GM21717 (cell line): ENCODE measurements at regions not wholly inside any gene's neighbourhood (a gene's known extent, or its start where the extent isn't known, plus 50 kb on each side); places are given as distances from the start of the nearest gene placed in this dataset.
"Not testable (repeated sequence)": the region's sequence is repeated elsewhere in the genome, so short reads cannot be mapped to it uniquely, and the experiment has no call there.

ENCODE experiments used
- ATAC-seq: cut with Tn5 transposase; IDR thresholded peaks from one replicate; pipeline ENCODE4 v1.9.1; 2021; ENCODE audit warnings: mild to moderate bottlenecking, moderate library complexity; ENCODE audit not compliant: unreplicated experiment

- ATAC-seq: no peak
Observed at GRCh38 chr2:236346366-236346765, 82.2 kb upstream of the ASB18 start.

DNA sequence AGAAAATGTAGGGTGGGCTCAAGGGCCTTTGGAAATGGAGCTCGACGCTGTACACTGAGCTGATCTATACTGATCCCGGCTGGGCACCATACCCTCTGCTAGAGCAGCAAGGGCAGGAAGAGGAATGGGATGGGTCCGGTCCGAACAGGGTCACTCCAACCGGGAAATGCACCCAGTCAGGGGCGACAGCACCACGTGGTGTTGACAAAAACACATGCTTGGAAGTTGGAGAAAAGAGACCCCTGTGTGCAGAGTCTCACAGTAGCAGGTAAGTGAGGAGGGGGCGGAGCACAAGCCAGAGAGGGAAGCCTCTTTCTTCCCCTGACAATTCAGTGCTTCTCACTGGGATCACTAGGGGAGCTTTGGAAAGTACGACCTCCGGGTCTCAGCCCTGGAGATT lies 84.1 kb upstream of the ASB18 start:
- ATAC-seq: no peak

GRCh38 chr2:236348976-236349375 lies 84.8 kb upstream of the ASB18 start:
- no peak for ATAC-seq

DNA sequence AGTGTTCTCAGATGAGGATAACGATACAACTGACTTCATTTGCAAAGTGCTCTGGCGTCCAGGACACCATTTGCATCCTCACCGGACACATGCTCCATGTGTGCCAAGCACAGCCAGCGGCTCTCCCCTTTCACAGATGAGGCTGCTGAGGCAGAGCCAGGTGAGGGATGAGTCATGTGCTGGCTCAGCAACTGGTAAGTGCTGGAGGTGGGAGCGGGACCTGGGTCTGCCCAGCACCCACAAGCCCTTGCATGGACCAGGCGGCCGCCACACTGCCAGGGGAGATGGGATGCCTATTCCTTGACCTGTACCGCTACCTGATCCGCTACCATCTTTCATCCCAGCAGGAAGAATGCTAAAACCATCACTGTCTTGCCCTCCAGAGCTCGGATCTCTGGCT lies 86.2 kb upstream of the ASB18 start:
- ATAC-seq: no peak

GRCh38 chr2:236351966-236352525 lies 87.8 kb upstream of the ASB18 start:
- ATAC-seq: no peak

GRCh38 chr2:236352761-236353593 lies 88.8 kb upstream of the ASB18 start:
- ATAC-seq: no peak

- ATAC-seq: no peak
Observed at GRCh38 chr2:236353594-236353942, 89.4 kb upstream of the ASB18 start.

GRCh38 chr2:236354056-236354940 lies 90.1 kb upstream of the ASB18 start:
- ATAC-seq: no peak

DNA sequence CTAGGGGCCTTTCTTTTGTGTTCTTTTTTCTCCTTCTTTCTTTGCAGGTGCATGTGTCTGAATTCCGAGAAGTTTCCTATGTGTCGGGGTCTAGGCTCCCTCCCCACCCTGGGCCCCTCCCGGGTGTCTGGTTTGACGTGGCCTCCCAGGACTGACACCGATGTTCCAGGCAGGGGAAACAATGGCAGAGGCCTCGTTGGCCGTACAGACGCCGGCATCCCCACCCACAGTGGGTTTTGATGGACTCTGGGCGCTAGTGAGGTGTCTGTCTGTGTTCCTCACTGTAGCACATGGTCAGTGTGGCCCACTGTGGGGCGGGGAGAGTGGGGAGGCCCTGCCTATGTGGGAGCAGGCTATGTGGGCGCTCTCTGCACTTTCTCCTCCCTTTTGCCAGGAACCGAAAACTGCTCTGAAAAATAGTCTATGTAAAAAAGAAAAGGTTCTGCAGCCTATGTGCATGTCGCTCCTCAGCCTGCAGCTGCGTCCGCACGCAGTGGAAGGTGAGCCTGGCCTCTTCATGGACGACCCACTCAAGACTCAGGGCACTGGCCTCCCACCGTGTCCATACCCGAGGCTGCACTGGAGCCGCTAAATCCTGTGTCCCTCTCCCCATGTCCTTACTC lies 90.9 kb upstream of the ASB18 start:
- ATAC-seq: no peak

- no peak for ATAC-seq
Observed at GRCh38 chr2:236355911-236356310, 91.7 kb upstream of the ASB18 start.

DNA sequence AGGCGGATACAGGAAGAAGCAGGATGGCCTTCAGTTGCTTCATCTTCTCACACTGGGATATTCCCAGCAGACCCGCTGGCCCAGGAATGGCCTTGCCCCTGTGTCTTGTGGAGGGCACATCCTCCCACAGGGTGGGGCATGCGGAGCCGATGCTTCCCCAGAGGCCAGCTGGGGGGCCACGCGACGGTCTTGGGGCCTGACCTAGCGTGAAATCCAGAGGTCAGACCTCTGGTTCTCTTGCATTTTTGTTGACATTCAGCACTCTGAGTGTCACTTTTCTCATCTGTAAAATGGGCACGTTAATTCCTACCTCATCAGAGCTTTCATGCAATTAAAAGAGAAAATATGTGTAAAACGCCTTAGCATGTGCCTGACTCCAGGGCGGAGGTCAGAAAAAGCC lies 92.1 kb upstream of the ASB18 start:
- not testable (repeated sequence) for ATAC-seq

DNA sequence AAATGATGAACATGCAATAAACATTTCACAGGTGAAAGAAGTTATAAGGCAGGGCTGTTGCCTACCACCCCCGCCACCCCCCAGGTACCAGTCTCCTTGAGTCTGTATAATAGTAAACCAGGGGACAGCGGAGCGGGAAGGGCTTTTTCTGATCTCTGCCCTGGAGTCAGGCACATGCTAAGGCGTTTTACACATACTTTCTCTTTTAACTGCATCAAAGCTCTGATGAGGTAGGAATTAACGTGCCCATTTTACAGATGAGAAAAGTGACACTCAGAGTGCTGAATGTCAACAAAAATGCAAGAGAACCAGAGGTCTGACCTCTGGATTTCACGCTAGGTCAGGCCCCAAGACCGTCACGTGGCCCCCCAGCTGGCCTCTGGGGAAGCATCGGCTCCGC lies 94.3 kb upstream of the ASB18 start:
- not testable (repeated sequence) for ATAC-seq

DNA sequence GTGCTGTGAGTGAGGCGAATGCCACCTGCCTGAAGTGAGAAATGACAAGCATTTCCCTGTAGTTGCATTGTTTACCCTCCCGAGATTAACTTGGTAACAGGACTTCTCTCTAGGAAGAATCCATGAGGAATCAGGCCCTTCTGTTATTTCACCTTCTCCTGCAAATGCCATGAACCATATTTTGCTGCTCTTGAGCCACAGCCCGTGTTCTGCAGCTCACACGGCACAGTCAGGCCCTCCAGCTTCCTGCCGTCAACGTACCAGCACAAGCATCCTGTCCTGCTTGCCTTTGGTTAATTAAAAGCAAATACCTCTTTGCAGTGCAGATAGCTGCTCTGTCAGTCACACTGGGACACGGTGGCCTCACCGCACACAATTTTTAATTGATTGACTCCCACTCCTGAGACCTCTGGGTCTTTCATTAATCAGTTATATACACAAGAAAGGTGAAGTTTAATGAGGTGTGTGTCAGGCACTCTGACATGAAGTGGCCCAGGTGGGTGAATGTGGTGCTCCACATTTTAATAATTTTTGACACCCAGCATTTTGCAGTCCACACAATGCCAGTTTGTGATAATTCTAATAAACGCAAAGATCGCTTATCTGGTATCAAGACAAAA lies 95.3 kb upstream of the ASB18 start:
- no peak for ATAC-seq

DNA sequence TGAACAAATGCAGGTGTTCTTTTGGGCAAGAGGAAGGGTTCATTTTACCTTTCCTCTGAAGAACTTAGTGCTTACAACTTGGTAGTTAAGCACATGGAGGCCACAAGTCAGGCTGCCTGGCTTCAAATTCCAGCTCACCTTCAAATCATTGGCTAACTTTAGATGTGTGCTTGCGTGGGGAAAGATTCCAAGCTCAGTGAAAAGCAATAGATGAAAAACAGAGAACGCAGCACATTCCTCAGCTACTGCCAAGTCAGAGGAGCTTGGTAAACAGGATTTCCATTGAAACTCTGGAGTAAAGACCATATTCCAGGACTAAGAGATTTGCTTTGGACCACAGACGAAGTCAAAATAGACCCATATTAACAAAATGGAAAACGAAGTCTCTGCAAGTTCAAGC lies 96.3 kb upstream of the ASB18 start:
- ATAC-seq: no peak

GRCh38 chr2:236363711-236364277 lies 99.6 kb upstream of the ASB18 start:
- no peak for ATAC-seq

- no peak for ATAC-seq
Observed at GRCh38 chr2:236365258-236366048, 101.2 kb upstream of the ASB18 start.

DNA sequence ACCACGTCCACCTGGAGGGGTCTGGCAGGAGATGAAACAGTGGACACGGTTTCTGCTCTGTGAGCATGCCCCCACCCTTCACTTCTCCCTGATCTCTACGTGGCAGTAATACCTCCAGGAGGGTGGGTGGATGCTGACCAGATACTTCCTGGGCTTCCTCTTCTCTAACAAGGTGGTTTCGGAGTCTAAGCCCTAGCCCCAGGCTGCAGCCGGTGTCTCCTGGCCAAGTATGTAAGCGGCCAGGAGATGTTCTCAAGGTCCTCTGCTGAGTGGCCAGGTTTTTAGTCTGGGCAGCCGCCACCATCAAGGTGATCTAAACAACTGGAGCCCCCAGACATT lies 101.8 kb upstream of the ASB18 start:
- no peak for ATAC-seq

GRCh38 chr2:236366397-236366796 lies 102.2 kb upstream of the ASB18 start:
- no peak for ATAC-seq

DNA sequence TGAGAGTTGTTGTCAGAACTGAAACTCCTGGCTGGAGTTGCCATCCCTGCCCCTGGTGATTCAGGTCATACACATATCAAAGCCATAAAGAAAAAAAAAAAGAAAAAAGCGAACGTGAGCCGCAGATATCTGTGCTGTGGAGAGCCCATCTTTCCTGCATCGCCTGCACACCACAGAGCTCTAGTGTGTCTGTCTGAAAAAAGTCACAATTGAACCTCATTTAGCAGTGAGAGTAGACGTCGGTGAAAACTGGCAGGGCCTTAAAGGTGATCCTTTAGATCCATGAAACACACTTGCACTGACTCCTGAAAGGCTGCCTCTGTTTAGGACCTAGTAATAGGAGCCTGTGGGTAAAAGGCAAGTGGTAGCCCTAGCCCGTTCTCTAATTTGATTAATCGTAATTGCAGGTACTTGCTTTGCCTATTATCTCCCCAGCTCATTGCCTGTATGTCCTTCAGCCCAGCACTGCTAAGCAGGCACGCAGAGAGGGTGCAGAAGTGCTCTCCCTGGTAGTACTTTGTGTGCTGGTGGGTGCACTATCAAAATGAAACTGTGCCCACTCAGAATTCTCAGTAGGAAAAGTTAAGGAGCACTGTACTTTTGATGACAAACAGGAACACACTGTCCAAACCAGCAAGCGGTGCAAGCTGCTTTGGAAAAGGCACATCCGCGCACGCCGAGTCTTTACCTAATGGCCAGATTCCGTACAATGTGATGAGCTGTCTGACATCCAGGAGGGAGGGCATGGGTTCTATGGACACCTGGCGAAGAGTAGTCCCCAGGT lies 103.5 kb upstream of the ASB18 start:
- ATAC-seq: no peak
